Natural killer cell (primary cell): ENCODE measurements at regions not wholly inside any gene's neighbourhood (a gene's known extent, or its start where the extent isn't known, plus 50 kb on each side); places are given as distances from the start of the nearest gene placed in this dataset.

Experiments
- ATAC-seq, 3 donors: fragments of 150-1000 bp in 2 of 3; fragments of 200-7000 bp in 1 of 3; cut with Tn5 transposase; 1 replicate in 1 of 3; 2 replicates in 2 of 3; pipeline ENCODE4 v1.10.0; 2021; ENCODE audit warnings: mild to moderate bottlenecking in 2 of 3, moderate library complexity in 2 of 3
- DNase-seq, 2 donors: peaks; one replicate each; pipeline versions ENCODE4 v3.0.0 to v3.0.0-alpha.2; 2013 to 2021; ENCODE audit warnings: mixed read lengths in 1 of 2
- H3K27ac ChIP-seq: one replicate; pipeline ENCODE4 v1.5.1; 2013; ENCODE audit warnings: mild to moderate bottlenecking, low read length
- H3K27me3 ChIP-seq: one replicate; pipeline ENCODE4 v1.6.1; 2013; ENCODE audit warnings: low read length; ENCODE audit not compliant: control insufficient read depth, insufficient read depth
- H3K36me3 ChIP-seq: one replicate; pipeline ENCODE4 v1.6.1; 2013; ENCODE audit warnings: low read length; ENCODE audit not compliant: control insufficient read depth, insufficient read depth
- H3K4me1 ChIP-seq: one replicate; pipeline ENCODE4 v1.6.1; 2013; ENCODE audit warnings: low read length; ENCODE audit not compliant: control insufficient read depth, insufficient read depth
- H3K4me3 ChIP-seq: one replicate; pipeline ENCODE4 v1.5.1; 2013; ENCODE audit warnings: low read length
- H3K9me3 ChIP-seq: one replicate; pipeline ENCODE4 v1.6.1; 2013; ENCODE audit warnings: low read length; ENCODE audit not compliant: control insufficient read depth, insufficient read depth
- H3K27ac Mint-ChIP-seq, 2 donors: one replicate each; pipeline ENCODE4 v1.8.0; 2022; ENCODE audit warnings: mild to moderate bottlenecking in 2 of 2, mixed read lengths in 2 of 2, moderate library complexity in 1 of 2
- H3K27me3 Mint-ChIP-seq, 2 donors: one replicate each; pipeline ENCODE4 v1.8.0; 2022; ENCODE audit warnings: low read depth in 2 of 2, mixed read lengths in 2 of 2
- H3K36me3 Mint-ChIP-seq: one replicate; pipeline ENCODE4 v1.8.0; 2022; ENCODE audit warnings: mixed read lengths
- H3K4me1 Mint-ChIP-seq, 2 donors: one replicate each; pipeline ENCODE4 v1.8.0; 2022; ENCODE audit warnings: mixed read lengths in 2 of 2
- H3K4me3 Mint-ChIP-seq: one replicate; pipeline ENCODE4 v1.8.0; 2022; ENCODE audit warnings: mild to moderate bottlenecking, moderate library complexity, mixed read lengths
- H3K9me3 Mint-ChIP-seq, 2 donors: one replicate each; pipeline ENCODE4 v1.8.0; 2022; ENCODE audit warnings: mixed read lengths in 2 of 2
- CTCF ChIP-seq: fragments of 200-600 bp; IDR thresholded peaks from one replicate; pipeline ENCODE4 v1.8.0; 2022; ENCODE audit warnings: antibody characterized with exemption
- WGBS: methylation state at CpG from one replicate; pipeline ENCODE4 v1.1.7; 2013; ENCODE audit warnings: missing lambda C conversion rate; ENCODE audit not compliant: insufficient coverage; 5-methylcytosine and 5-hydroxymethylcytosine counted together
- intact Hi-C: fragments of 100-400 bp; cut with micrococcal nuclease; formaldehyde crosslinking; loops from one replicate; pipeline ENCODE4 v1.14.2; 2022

GRCh38 chr10:128263891-128264688 is 137.9 kb upstream of the MKI67 start:
- peaks cover 34 to 37% of the 10 kb centered on the region in 2 donors for H3K27me3 Mint-ChIP-seq
- no peak overlapping the region for H3K4me3 Mint-ChIP-seq
- 33% methylated on average over 12 of the region's 13 CpGs for WGBS
- no peak overlapping the region for H3K27ac Mint-ChIP-seq
- peaks cover 0 to 5% of the 10 kb centered on the region in 2 donors for H3K4me1 Mint-ChIP-seq
- Histone ChIP-seq H3K27me3 (peaks cover 11% of the 10 kb centered on the region), H3K4me1 (no peaks in the 10 kb centered on the region), H3K4me3 (no peak overlapping the region), H3K9me3 (no peaks in the 10 kb centered on the region), H3K36me3 (no peaks in the 10 kb centered on the region), H3K27ac (no peak overlapping the region)
- peak in 1 of 2 donors; percentile 51 for DNase-seq
- H3K36me3 Mint-ChIP-seq = no peaks in the 10 kb centered on the region
- intact Hi-C loops = no loop called here
- ATAC-seq = peak in 1 of 3 donors; percentile 63
- no peaks in the 10 kb centered on the region for H3K9me3 Mint-ChIP-seq
- peak; percentile 38 for TF ChIP-seq CTCF

- Histone ChIP-seq H3K4me3 (no peak overlapping the region), H3K27ac (no peak overlapping the region), H3K4me1 (no peaks in the 10 kb centered on the region), H3K9me3 (no peaks in the 10 kb centered on the region), H3K27me3 (peaks cover 11% of the 10 kb centered on the region), H3K36me3 (no peaks in the 10 kb centered on the region)
- TF ChIP-seq CTCF = no peak
- Mint-ChIP-seq H3K27ac (no peak overlapping the region), H3K4me3 (no peak overlapping the region), H3K27me3 (peaks cover 34 to 37% of the 10 kb centered on the region in 2 donors), H3K4me1 (peaks cover 0 to 5% of the 10 kb centered on the region in 2 donors), H3K36me3 (no peaks in the 10 kb centered on the region), H3K9me3 (no peaks in the 10 kb centered on the region)
- DNase-seq (no peak), ATAC-seq (no peak)
- 26% methylated on average over 29 of the region's 32 CpGs for WGBS
- intact Hi-C loops = no loop called here
Measured at GRCh38 chr10:128265596-128265995, 139.4 kb upstream of the MKI67 start.

- Histone ChIP-seq H3K27me3 (peaks cover 11% of the 10 kb centered on the region), H3K27ac (no peak overlapping the region), H3K36me3 (no peaks in the 10 kb centered on the region), H3K4me3 (no peak overlapping the region), H3K4me1 (no peaks in the 10 kb centered on the region), H3K9me3 (no peaks in the 10 kb centered on the region)
- Mint-ChIP-seq H3K4me3 (no peak overlapping the region), H3K4me1 (peaks cover 0 to 5% of the 10 kb centered on the region in 2 donors), H3K36me3 (no peaks in the 10 kb centered on the region), H3K27me3 (peaks cover 34 to 42% of the 10 kb centered on the region in 2 donors), H3K9me3 (no peaks in the 10 kb centered on the region), H3K27ac (no peak overlapping the region)
- intact Hi-C loops = no loop called here
- TF ChIP-seq CTCF = no peak
- ATAC-seq (no peak), DNase-seq (no peak)
- 62% methylated on average over 5 of the region's 5 CpGs for WGBS
Measured at GRCh38 chr10:128267581-128267980, 141.4 kb upstream of the MKI67 start.
